ENCODE measurements at regions not wholly inside any gene's neighbourhood (a gene's known extent, or its start where the extent isn't known, plus 50 kb on each side); places are given as distances from the start of the nearest gene placed in this dataset.

DNA sequence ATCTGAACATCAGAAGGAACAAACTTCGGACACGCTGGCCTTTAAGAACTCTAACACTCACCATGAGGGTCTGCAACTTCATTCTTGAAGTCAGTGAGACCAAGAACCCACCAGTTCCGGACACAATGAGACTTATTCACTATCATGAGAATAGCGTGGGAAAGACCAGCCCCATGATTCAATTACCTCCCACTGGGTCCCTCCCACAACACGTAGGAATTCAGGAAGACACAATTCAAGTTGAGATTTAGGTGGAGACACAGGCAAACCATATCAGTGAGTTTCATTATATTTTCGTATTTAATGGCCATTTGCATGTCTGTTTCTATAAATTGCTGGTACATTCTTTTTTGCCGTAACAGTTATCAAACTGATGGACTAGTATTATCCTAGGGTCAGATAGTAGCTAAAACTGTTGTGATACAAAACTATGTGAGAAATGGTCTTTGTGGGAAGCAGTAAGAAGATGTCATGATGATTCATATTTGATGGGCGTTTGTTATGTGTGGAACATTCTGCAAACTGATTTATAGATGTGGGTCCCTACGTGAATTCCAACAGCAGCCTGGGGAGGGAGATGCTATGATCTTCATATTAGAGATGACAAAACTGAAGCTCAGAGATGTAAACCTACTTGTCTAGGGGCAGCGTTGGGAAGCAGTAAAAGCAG lies 282.4 kb upstream of the TMEM132C start:
- TF ChIP-seq, protein P1, sequence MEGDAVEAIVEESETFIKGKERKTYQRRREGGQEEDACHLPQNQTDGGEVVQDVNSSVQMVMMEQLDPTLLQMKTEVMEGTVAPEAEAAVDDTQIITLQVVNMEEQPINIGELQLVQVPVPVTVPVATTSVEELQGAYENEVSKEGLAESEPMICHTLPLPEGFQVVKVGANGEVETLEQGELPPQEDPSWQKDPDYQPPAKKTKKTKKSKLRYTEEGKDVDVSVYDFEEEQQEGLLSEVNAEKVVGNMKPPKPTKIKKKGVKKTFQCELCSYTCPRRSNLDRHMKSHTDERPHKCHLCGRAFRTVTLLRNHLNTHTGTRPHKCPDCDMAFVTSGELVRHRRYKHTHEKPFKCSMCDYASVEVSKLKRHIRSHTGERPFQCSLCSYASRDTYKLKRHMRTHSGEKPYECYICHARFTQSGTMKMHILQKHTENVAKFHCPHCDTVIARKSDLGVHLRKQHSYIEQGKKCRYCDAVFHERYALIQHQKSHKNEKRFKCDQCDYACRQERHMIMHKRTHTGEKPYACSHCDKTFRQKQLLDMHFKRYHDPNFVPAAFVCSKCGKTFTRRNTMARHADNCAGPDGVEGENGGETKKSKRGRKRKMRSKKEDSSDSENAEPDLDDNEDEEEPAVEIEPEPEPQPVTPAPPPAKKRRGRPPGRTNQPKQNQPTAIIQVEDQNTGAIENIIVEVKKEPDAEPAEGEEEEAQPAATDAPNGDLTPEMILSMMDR (IDR thresholded peaks at IDR 0.05 in 4 of 5, conservative IDR thresholded peaks at IDR 0.05 in 1 of 5) = no peak
- TF ChIP-seq POLR2A (IDR thresholded peaks at IDR 0.05) = no peak

All from gastrocnemius medialis (tissue), 4 donors.